DND-41 (cell line): ENCODE measurements at regions not wholly inside any gene's neighbourhood (a gene's known extent, or its start where the extent isn't known, plus 50 kb on each side); places are given as distances from the start of the nearest gene placed in this dataset.

Experiments
- ATAC-seq: fragments of 200-7000 bp; cut with Tn5 transposase; 3 replicates; pipeline ENCODE4 v1.9.1; 2021; ENCODE audit warnings: low read depth; ENCODE audit not compliant: insufficient read depth
- DNase-seq: peaks from one replicate; pipeline ENCODE4 v3.0.0-alpha.2; 2020
- H2AFZ ChIP-seq: 2 replicates; pipeline ENCODE4 v1.6.0; 2012; ENCODE audit warnings: low read depth, low read length
- H3K27ac ChIP-seq: 2 replicates; pipeline ENCODE4 v1.5.1; 2012; ENCODE audit warnings: low read length, inconsistent platforms
- H3K27me3 ChIP-seq: fragments of 200-600 bp; sonication (generic); 2 replicates; pipeline ENCODE4 v1.6.0; 2012; ENCODE audit warnings: low read length, mild to moderate bottlenecking, inconsistent platforms; ENCODE audit not compliant: insufficient read depth, poor library complexity
- H3K36me3 ChIP-seq: 2 replicates; pipeline ENCODE4 v1.5.1; 2012; ENCODE audit warnings: low read length, inconsistent platforms; ENCODE audit not compliant: insufficient read depth
- H3K4me1 ChIP-seq: 2 replicates; pipeline ENCODE4 v1.5.1; 2012; ENCODE audit warnings: mild to moderate bottlenecking, low read length; ENCODE audit not compliant: insufficient read depth
- H3K4me2 ChIP-seq: 2 replicates; pipeline ENCODE4 v1.6.0; 2012; ENCODE audit warnings: mild to moderate bottlenecking, moderate library complexity, low read length, inconsistent platforms; ENCODE audit not compliant: insufficient read depth
- H3K4me3 ChIP-seq, 2 experiments: fragments of 200-600 bp in 1 of 2; shearing (Covaris generic) in 1 of 2; 2 replicates each; pipeline ENCODE4 v1.5.1; 2012 to 2016; ENCODE audit warnings: inconsistent platforms in 2 of 2, low read length in 2 of 2, mild to moderate bottlenecking in 2 of 2, low read depth in 1 of 2, moderate library complexity in 1 of 2
- H3K79me2 ChIP-seq: 2 replicates; pipeline ENCODE4 v1.6.0; 2012; ENCODE audit warnings: low read length, inconsistent platforms; ENCODE audit not compliant: insufficient read depth
- H3K9ac ChIP-seq: 2 replicates; pipeline ENCODE4 v1.6.0; 2012; ENCODE audit warnings: low read depth, mild to moderate bottlenecking, inconsistent platforms, low read length, moderate library complexity
- H3K9me3 ChIP-seq: 2 replicates; pipeline ENCODE4 v1.5.1; 2012; ENCODE audit warnings: low read length, moderate library complexity, mild to moderate bottlenecking, inconsistent platforms; ENCODE audit not compliant: insufficient read depth, severe bottlenecking
- H4K20me1 ChIP-seq: 2 replicates; pipeline ENCODE4 v1.6.0; 2012; ENCODE audit warnings: low read length; ENCODE audit not compliant: insufficient read depth
- EZH2 ChIP-seq: IDR thresholded peaks from 3 replicates; pipeline ENCODE4 v1.6.1; 2012; ENCODE audit warnings: borderline replicate concordance, low read depth, mild to moderate bottlenecking, moderate library complexity, low read length, inconsistent platforms; ENCODE audit not compliant: severe bottlenecking
- TF ChIP-seq, protein P1 (sequence below): IDR thresholded peaks from 2 replicates; pipeline ENCODE4 v1.5.1; 2012; ENCODE audit warnings: borderline replicate concordance, low read length, moderate library complexity, mild to moderate bottlenecking; ENCODE audit not compliant: poor library complexity, severe bottlenecking; ENCODE audit errors: extremely low read depth

- no peaks in the 10 kb centered on the region for H3K79me2 ChIP-seq
- H3K4me3 ChIP-seq, result no peak overlapping the region
- no peaks in the 10 kb centered on the region for H4K20me1 ChIP-seq
- peaks cover 3% of the 10 kb centered on the region for H3K27me3 ChIP-seq
- no peaks in the 10 kb centered on the region for H3K36me3 ChIP-seq
- H3K4me1 ChIP-seq, result no peaks in the 10 kb centered on the region
- H3K9me3 ChIP-seq, result no peaks in the 10 kb centered on the region
- DNase-seq (no peak), ATAC-seq (no peak)
- H3K4me2 ChIP-seq, result no peak overlapping the region
- H3K27ac ChIP-seq, result no peak overlapping the region
- TF ChIP-seq EZH2, result no peak
- H2AFZ ChIP-seq, result no peak overlapping the region
- H3K9ac ChIP-seq, result no peak overlapping the region
Observed at GRCh38 chr2:121052521-121052920, 232.5 kb downstream of the TFCP2L1 start.

- no peaks in the 10 kb centered on the region for H3K4me1 ChIP-seq
- no peaks in the 10 kb centered on the region for H3K79me2 ChIP-seq
- no peak overlapping the region for H3K4me2 ChIP-seq
- H4K20me1 ChIP-seq, result no peaks in the 10 kb centered on the region
- no peak overlapping the region for H3K9ac ChIP-seq
- H2AFZ ChIP-seq, result no peak overlapping the region
- no peak overlapping the region for H3K4me3 ChIP-seq
- no peak for DNase-seq
- no peak overlapping the region for H3K27ac ChIP-seq
- H3K36me3 ChIP-seq, result no peaks in the 10 kb centered on the region
- no peaks in the 10 kb centered on the region for H3K9me3 ChIP-seq
- TF ChIP-seq EZH2, result no peak
- TF ChIP-seq, protein P1, sequence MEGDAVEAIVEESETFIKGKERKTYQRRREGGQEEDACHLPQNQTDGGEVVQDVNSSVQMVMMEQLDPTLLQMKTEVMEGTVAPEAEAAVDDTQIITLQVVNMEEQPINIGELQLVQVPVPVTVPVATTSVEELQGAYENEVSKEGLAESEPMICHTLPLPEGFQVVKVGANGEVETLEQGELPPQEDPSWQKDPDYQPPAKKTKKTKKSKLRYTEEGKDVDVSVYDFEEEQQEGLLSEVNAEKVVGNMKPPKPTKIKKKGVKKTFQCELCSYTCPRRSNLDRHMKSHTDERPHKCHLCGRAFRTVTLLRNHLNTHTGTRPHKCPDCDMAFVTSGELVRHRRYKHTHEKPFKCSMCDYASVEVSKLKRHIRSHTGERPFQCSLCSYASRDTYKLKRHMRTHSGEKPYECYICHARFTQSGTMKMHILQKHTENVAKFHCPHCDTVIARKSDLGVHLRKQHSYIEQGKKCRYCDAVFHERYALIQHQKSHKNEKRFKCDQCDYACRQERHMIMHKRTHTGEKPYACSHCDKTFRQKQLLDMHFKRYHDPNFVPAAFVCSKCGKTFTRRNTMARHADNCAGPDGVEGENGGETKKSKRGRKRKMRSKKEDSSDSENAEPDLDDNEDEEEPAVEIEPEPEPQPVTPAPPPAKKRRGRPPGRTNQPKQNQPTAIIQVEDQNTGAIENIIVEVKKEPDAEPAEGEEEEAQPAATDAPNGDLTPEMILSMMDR, result no peak
- no peak for ATAC-seq
- no peaks in the 10 kb centered on the region for H3K27me3 ChIP-seq
Observed at GRCh38 chr2:121055088-121055487, 229.9 kb downstream of the TFCP2L1 start.

GRCh38 chr2:121055501-121055900, 229.5 kb downstream of the TFCP2L1 start:
- Histone ChIP-seq H3K27me3 (no peaks in the 10 kb centered on the region), H4K20me1 (no peaks in the 10 kb centered on the region), H3K4me1 (no peaks in the 10 kb centered on the region), H3K4me2 (no peak overlapping the region), H3K79me2 (no peaks in the 10 kb centered on the region), H3K27ac (no peak overlapping the region), H3K9me3 (no peaks in the 10 kb centered on the region), H2AFZ (no peak overlapping the region), H3K4me3 (no peak overlapping the region), H3K36me3 (no peaks in the 10 kb centered on the region), H3K9ac (no peak overlapping the region)
- no peak for DNase-seq
- TF ChIP-seq, protein P1, result no peak
- TF ChIP-seq EZH2, result no peak
- ATAC-seq, result no peak

GRCh38 chr2:121058852-121059558, 226.0 kb downstream of the TFCP2L1 start:
- Histone ChIP-seq H4K20me1 (no peaks in the 10 kb centered on the region; the same call in 1 of the 2 replicates), H3K9ac (no peak overlapping the region), H3K4me2 (no peak overlapping the region), H3K27ac (no peak overlapping the region), H3K4me3 (no peak overlapping the region), H3K36me3 (no peaks in the 10 kb centered on the region), H3K4me1 (no peaks in the 10 kb centered on the region), H3K9me3 (no peaks in the 10 kb centered on the region), H3K27me3 (no peaks in the 10 kb centered on the region), H2AFZ (no peak overlapping the region), H3K79me2 (no peaks in the 10 kb centered on the region)
- ATAC-seq, result no peak
- TF ChIP-seq, protein P1, result no peak
- TF ChIP-seq EZH2, result no peak
- no peak for DNase-seq
